AG04449 (cell line): ENCODE measurements at regions not wholly inside any gene's neighbourhood (a gene's known extent, or its start where the extent isn't known, plus 50 kb on each side); places are given as distances from the start of the nearest gene placed in this dataset.

ENCODE experiments used
- CTCF ChIA-PET: fragments of 350-600 bp; formaldehyde crosslinking; extraction: SDS; loops from one replicate; lab custom pipeline; 2021; ENCODE audit warnings: antibody characterized with exemption; lab: Yijun Ruan, JAX
- POLR2A ChIA-PET: fragments of 400-600, 350-600 bp; formaldehyde crosslinking; extraction: SDS; loops from one replicate; lab custom pipeline; 2020; ENCODE audit warnings: antibody characterized with exemption, inconsistent platforms; lab: Yijun Ruan, JAX
- DNase-seq: peaks from one replicate; pipeline ENCODE4 v3.0.0-alpha.2; 2010; ENCODE audit warnings: low read depth, low spot score
- H3K4me3 ChIP-seq: 2 replicates; pipeline ENCODE4 v1.5.1; 2011; ENCODE audit warnings: low read depth, mild to moderate bottlenecking, control low read depth, low read length
- TF ChIP-seq, protein P1 (sequence below): IDR thresholded peaks from one replicate; pipeline ENCODE4 v1.5.1; 2011; ENCODE audit warnings: mild to moderate bottlenecking, moderate library complexity, low read length, control low read depth, inconsistent platforms; ENCODE audit not compliant: insufficient read depth; ENCODE audit errors: missing control alignments

GRCh38 chr12:114287821-114288525, 118.0 kb downstream of the TBX5 start:
- DNase-seq: no peak
- no peak overlapping the region for H3K4me3 ChIP-seq
- TF ChIP-seq, protein P1, sequence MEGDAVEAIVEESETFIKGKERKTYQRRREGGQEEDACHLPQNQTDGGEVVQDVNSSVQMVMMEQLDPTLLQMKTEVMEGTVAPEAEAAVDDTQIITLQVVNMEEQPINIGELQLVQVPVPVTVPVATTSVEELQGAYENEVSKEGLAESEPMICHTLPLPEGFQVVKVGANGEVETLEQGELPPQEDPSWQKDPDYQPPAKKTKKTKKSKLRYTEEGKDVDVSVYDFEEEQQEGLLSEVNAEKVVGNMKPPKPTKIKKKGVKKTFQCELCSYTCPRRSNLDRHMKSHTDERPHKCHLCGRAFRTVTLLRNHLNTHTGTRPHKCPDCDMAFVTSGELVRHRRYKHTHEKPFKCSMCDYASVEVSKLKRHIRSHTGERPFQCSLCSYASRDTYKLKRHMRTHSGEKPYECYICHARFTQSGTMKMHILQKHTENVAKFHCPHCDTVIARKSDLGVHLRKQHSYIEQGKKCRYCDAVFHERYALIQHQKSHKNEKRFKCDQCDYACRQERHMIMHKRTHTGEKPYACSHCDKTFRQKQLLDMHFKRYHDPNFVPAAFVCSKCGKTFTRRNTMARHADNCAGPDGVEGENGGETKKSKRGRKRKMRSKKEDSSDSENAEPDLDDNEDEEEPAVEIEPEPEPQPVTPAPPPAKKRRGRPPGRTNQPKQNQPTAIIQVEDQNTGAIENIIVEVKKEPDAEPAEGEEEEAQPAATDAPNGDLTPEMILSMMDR: no peak
- POLR2A ChIA-PET: no interaction called here
- CTCF ChIA-PET: no interaction called here

- DNase-seq: no peak
- CTCF ChIA-PET: no interaction called here
- POLR2A ChIA-PET: no interaction called here
- no peak overlapping the region for H3K4me3 ChIP-seq
- TF ChIP-seq, protein P1: no peak
These were observed 119.8 kb downstream of the TBX5 start for GRCh38 chr12:114286145-114286544.

DNA sequence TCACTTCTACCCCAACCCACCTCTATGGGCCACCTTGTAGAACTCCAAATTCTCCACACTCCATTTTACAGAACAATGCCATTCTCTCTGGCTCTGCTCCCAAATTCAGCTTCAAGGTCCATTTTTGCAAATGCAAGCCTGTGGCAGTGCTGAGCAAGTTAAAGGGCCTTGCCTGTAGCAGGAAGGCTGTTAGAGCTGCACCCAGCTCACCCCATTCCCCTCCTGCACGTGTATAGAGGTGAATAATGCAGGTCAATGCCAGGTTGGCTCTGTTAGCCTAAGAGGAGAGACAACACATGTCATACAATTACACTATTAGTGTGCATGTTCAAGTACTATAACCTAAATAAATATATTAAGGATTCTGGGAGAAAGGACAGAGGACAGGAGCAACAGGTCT, 120.4 kb downstream of the TBX5 start:
- no peak overlapping the region for H3K4me3 ChIP-seq
- no peak for DNase-seq
- POLR2A ChIA-PET: no interaction called here
- CTCF ChIA-PET: no interaction called here
- TF ChIP-seq, protein P1: no peak

GRCh38 chr12:114284041-114284440, 121.9 kb downstream of the TBX5 start:
- CTCF ChIA-PET: no interaction called here
- no peak overlapping the region for H3K4me3 ChIP-seq
- POLR2A ChIA-PET: no interaction called here
- DNase-seq: no peak
- TF ChIP-seq, protein P1: no peak

- POLR2A ChIA-PET: interaction anchor here (0.6 kb wide), 1 partner anchor 23 kb away, joined by 4 read pairs; no protein-coding TSS in a partner anchor
- TF ChIP-seq, protein P1: no peak
- DNase-seq: no peak
- CTCF ChIA-PET: no interaction called here
- no peak overlapping the region for H3K4me3 ChIP-seq
These were observed 129.8 kb downstream of the TBX5 start for GRCh38 chr12:114275932-114276785.

DNA sequence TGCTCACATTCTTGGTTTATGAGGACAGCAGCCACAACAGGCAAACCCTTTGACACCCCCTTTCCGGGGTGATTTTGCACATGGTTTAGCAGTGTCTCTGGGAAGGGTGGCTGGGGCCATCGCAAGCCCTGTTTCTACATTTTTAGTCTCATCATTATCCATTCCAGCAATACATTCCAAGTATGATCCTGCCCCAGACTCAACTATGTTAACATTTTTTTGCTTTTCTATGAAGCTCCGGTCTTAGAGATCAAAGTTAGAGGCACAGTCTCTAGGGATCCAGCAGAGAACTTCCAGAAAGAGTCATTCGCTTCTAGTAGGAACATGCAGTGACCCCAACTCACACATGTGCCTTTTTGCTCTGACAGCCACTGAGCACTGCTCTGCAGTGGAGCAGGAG, 130.9 kb downstream of the TBX5 start:
- H3K4me3 ChIP-seq: no peak overlapping the region
- CTCF ChIA-PET: interaction anchor here (1.0 kb wide), 1 partner anchor 12 kb away, joined by 3 read pairs; no protein-coding TSS in a partner anchor
- no peak for DNase-seq
- TF ChIP-seq, protein P1: no peak
- POLR2A ChIA-PET: no interaction called here
